H1 (cell line): ENCODE measurements at regions not wholly inside any gene's neighbourhood (a gene's known extent, or its start where the extent isn't known, plus 50 kb on each side); places are given as distances from the start of the nearest gene placed in this dataset.

Experiments used
- CTCF ChIA-PET: fragments of 300-600 bp; sonication (Branson Sonifier 250); formaldehyde crosslinking; loops from one replicate; lab custom pipeline; 2021; ENCODE audit not compliant: partially characterized antibody; lab: Charles Lee
- POLR2A ChIA-PET: fragments of 300-600 bp; sonication (Branson Sonifier 250); formaldehyde crosslinking; loops from one replicate; lab custom pipeline; 2021; ENCODE audit warnings: inconsistent platforms; ENCODE audit not compliant: partially characterized antibody; lab: Charles Lee
- DNase-seq, 2 experiments: peaks; one replicate each; pipeline versions ENCODE4 v3.0.0 to v3.0.0-alpha.2; 2010 to 2022; ENCODE audit warnings: low spot score in 2 of 2, low read depth in 1 of 2, mixed read lengths in 1 of 2
- FAIRE-seq: peaks from 2 replicates; lab custom pipeline; 2011; peaks lifted over from hg19 to GRCh38; lab: Jason Lieb, UNC
- H2AFZ ChIP-seq: 2 replicates; pipeline ENCODE4 v1.8.1; 2012; ENCODE audit warnings: low read length, inconsistent platforms
- H2AK5ac ChIP-seq: 2 replicates; pipeline ENCODE4 v1.6.1; 2013; ENCODE audit warnings: low read depth, low read length
- H2BK120ac ChIP-seq: replicated peaks from 2 replicates; pipeline ENCODE3; 2013; ENCODE audit warnings: low read depth, low read length, inconsistent platforms
- H2BK12ac ChIP-seq: 2 replicates; pipeline ENCODE4 v1.6.1; 2013; ENCODE audit warnings: low read depth, low read length
- H2BK15ac ChIP-seq: 2 replicates; pipeline ENCODE4 v1.6.1; 2013; ENCODE audit warnings: low read length
- H2BK20ac ChIP-seq: 2 replicates; pipeline ENCODE4 v1.6.1; 2013; ENCODE audit warnings: low read length
- H2BK5ac ChIP-seq: 2 replicates; pipeline ENCODE4 v1.6.1; 2013; ENCODE audit warnings: low read depth, low read length
- H3K14ac ChIP-seq: 2 replicates; pipeline ENCODE4 v1.6.1; 2013; ENCODE audit warnings: inconsistent platforms; ENCODE audit not compliant: insufficient read length
- H3K18ac ChIP-seq: 2 replicates; pipeline ENCODE4 v1.6.1; 2013; ENCODE audit warnings: low read length; ENCODE audit errors: extremely low read depth
- H3K23ac ChIP-seq: 2 replicates; pipeline ENCODE4 v1.6.1; 2013; ENCODE audit warnings: inconsistent platforms; ENCODE audit not compliant: insufficient read length
- H3K23me2 ChIP-seq: 2 replicates; pipeline ENCODE4 v1.6.1; 2013; ENCODE audit warnings: low read depth, low read length
- H3K27ac ChIP-seq: 2 replicates; pipeline ENCODE4 v1.6.1; 2011; ENCODE audit warnings: low read depth, low read length, inconsistent platforms
- H3K27me3 ChIP-seq, 4 experiments: replicated peaks in 1 of 4; 1 replicate in 1 of 4; 2 replicates in 3 of 4; pipeline versions ENCODE4 v1.6.1 to v1.8.1; 2011 to 2013; ENCODE audit warnings: low read length in 3 of 4, mild to moderate bottlenecking in 3 of 4, inconsistent platforms in 2 of 4, mixed read lengths in 2 of 4, moderate library complexity in 1 of 4; ENCODE audit not compliant: control insufficient read depth in 3 of 4, insufficient read depth in 3 of 4; ENCODE audit errors: extremely low read depth in 1 of 4
- H3K36me3 ChIP-seq, 4 experiments: 2 replicates each; pipeline versions ENCODE4 v1.6.1 to v1.8.1; 2011 to 2013; ENCODE audit warnings: mild to moderate bottlenecking in 4 of 4, low read length in 3 of 4, moderate library complexity in 2 of 4, control low read depth in 1 of 4, inconsistent platforms in 1 of 4; ENCODE audit not compliant: insufficient read depth in 4 of 4, control insufficient read depth in 2 of 4
- H3K4ac ChIP-seq: replicated peaks from 2 replicates; pipeline ENCODE3; 2013; ENCODE audit warnings: low read length, low read depth, mixed read lengths, inconsistent platforms; ENCODE audit not compliant: insufficient read length
- H3K4me1 ChIP-seq, 4 experiments: replicated peaks in 1 of 4; 1 replicate in 1 of 4; 2 replicates in 3 of 4; pipeline versions ENCODE4 v1.6.1 to v1.8.1; 2011 to 2013; ENCODE audit warnings: low read length in 3 of 4, inconsistent platforms in 2 of 4, mixed read lengths in 1 of 4; ENCODE audit not compliant: insufficient read depth in 4 of 4, control insufficient read depth in 3 of 4
- H3K4me2 ChIP-seq, 2 experiments: 2 replicates each; pipeline versions ENCODE4 v1.6.1 to v1.8.1; 2011 to 2013; ENCODE audit warnings: low read depth in 2 of 2, low read length in 2 of 2, control low read depth in 1 of 2, inconsistent platforms in 1 of 2, mild to moderate bottlenecking in 1 of 2; ENCODE audit not compliant: insufficient read depth in 1 of 2
- H3K4me3 ChIP-seq, 4 experiments: fragments of 200-600, 300-600 bp in 1 of 4; sonication (generic), shearing (Covaris generic), sonication (Bioruptor Twin) in 1 of 4; 2 replicates each; pipeline versions ENCODE4 v1.5.1 to v1.8.1; 2011 to 2016; ENCODE audit warnings: low read length in 4 of 4, low read depth in 3 of 4, control low read depth in 2 of 4, inconsistent platforms in 2 of 4, mild to moderate bottlenecking in 2 of 4, mixed read lengths in 1 of 4, moderate library complexity in 1 of 4; ENCODE audit not compliant: insufficient read depth in 2 of 4; ENCODE audit errors: extremely low read depth in 1 of 4
- H3K56ac ChIP-seq: replicated peaks from 2 replicates; pipeline ENCODE3; 2013; ENCODE audit warnings: low read depth, mild to moderate bottlenecking, mixed read lengths, low read length, inconsistent platforms; ENCODE audit not compliant: insufficient read length
- H3K79me1 ChIP-seq: 2 replicates; pipeline ENCODE4 v1.6.1; 2013; ENCODE audit warnings: low read depth, low read length, control low read depth
- H3K79me2 ChIP-seq, 2 experiments: 2 replicates each; pipeline versions ENCODE4 v1.6.1 to v1.8.1; 2012 to 2013; ENCODE audit warnings: low read length in 2 of 2, mild to moderate bottlenecking in 2 of 2, inconsistent platforms in 1 of 2; ENCODE audit not compliant: insufficient read depth in 2 of 2, control insufficient read depth in 1 of 2
- H3K9ac ChIP-seq, 4 experiments: replicated peaks in 1 of 4; 1 replicate in 1 of 4; 2 replicates in 3 of 4; pipeline versions ENCODE4 v1.6.1 to v1.8.1; 2011 to 2013; ENCODE audit warnings: low read depth in 3 of 4, low read length in 3 of 4, control low read depth in 2 of 4, mild to moderate bottlenecking in 2 of 4, moderate library complexity in 2 of 4, inconsistent platforms in 1 of 4; ENCODE audit errors: extremely low read depth in 1 of 4
- H3K9me3 ChIP-seq, 2 experiments: 2 replicates each; pipeline versions ENCODE4 v1.6.1 to v1.8.1; 2012 to 2013; ENCODE audit warnings: mild to moderate bottlenecking in 2 of 2, moderate library complexity in 2 of 2, control low read depth in 1 of 2, inconsistent platforms in 1 of 2, low read depth in 1 of 2, low read length in 1 of 2, mixed read lengths in 1 of 2; ENCODE audit not compliant: insufficient read depth in 2 of 2
- H4K20me1 ChIP-seq, 2 experiments: replicated peaks in 1 of 2; 2 replicates each; pipeline versions ENCODE3 to v1.8.1; 2011 to 2013; ENCODE audit warnings: inconsistent platforms in 2 of 2, low read length in 2 of 2, mild to moderate bottlenecking in 1 of 2; ENCODE audit not compliant: insufficient read depth in 2 of 2, control insufficient read depth in 1 of 2
- H4K5ac ChIP-seq: 2 replicates; pipeline ENCODE4 v1.6.1; 2013; ENCODE audit warnings: low read length, low read depth, mixed read lengths, inconsistent platforms; ENCODE audit not compliant: insufficient read length
- H4K8ac ChIP-seq: 2 replicates; pipeline ENCODE4 v1.8.0; 2013; ENCODE audit warnings: mild to moderate bottlenecking, moderate library complexity, low read length, inconsistent platforms; ENCODE audit not compliant: insufficient read depth; ENCODE audit errors: extremely low read depth
- H4K91ac ChIP-seq: replicated peaks from 2 replicates; pipeline ENCODE3; 2013; ENCODE audit warnings: low read length, mixed read lengths, inconsistent platforms; ENCODE audit not compliant: insufficient read length
- BACH1 ChIP-seq: IDR thresholded peaks from 2 replicates; pipeline ENCODE4 v1.6.1; 2012; ENCODE audit warnings: low read length, improper control_type of control experiment
- CHD1 ChIP-seq: IDR thresholded peaks from 2 replicates; pipeline ENCODE4 v1.6.1; 2012; ENCODE audit warnings: low read depth, low read length, improper control_type of control experiment
- EZH2 ChIP-seq: fragments of 200-600 bp; sonication (generic); IDR thresholded peaks from 2 replicates; pipeline ENCODE4 v1.7.1; 2012; ENCODE audit warnings: low read depth, mild to moderate bottlenecking, moderate library complexity, low read length, inconsistent platforms; ENCODE audit not compliant: severe bottlenecking
- POU5F1 ChIP-seq: IDR thresholded peaks from 2 replicates; pipeline ENCODE4 v1.6.1; 2011; ENCODE audit warnings: low read depth, mild to moderate bottlenecking, low read length, moderate library complexity
- RBBP5 ChIP-seq: IDR thresholded peaks from 2 replicates; pipeline ENCODE4 v1.7.1; 2012; ENCODE audit warnings: low read depth, mild to moderate bottlenecking, inconsistent platforms, low read length, moderate library complexity, borderline replicate concordance
- TAF1 ChIP-seq: IDR thresholded peaks from 2 replicates; pipeline ENCODE4 v1.6.1; 2011; ENCODE audit warnings: mild to moderate bottlenecking, low read depth, low read length
- YY1 ChIP-seq: IDR thresholded peaks from 2 replicates; pipeline ENCODE4 v1.6.1; 2011; ENCODE audit warnings: low read depth, mild to moderate bottlenecking, low read length
- WGBS, 2 experiments: shearing (Covaris generic) in 1 of 2; methylation state at CpG; one replicate each; pipeline versions ENCODE4 v1.1.6 to v1.1.7; 2013 to 2015; ENCODE audit warnings: low lambda C conversion rate in 2 of 2, mixed read lengths in 2 of 2, inconsistent platforms in 1 of 2, low coverage in 1 of 2, missing lambda C conversion rate in 1 of 2; ENCODE audit not compliant: insufficient replicate concordance in 2 of 2, insufficient coverage in 1 of 2, insufficient read length in 1 of 2; ENCODE audit errors: extremely low coverage in 1 of 2, missing lambda C conversion rate in 1 of 2; 5-methylcytosine and 5-hydroxymethylcytosine counted together
- TF ChIP-seq, protein P1 (sequence below): IDR thresholded peaks from 2 replicates; pipeline ENCODE4 v1.6.1; 2012; ENCODE audit warnings: inconsistent platforms
- TF ChIP-seq, protein P2 (sequence below): IDR thresholded peaks from 2 replicates; pipeline ENCODE4 v1.6.1; 2011; ENCODE audit warnings: low read length, improper control_type of control experiment

DNA sequence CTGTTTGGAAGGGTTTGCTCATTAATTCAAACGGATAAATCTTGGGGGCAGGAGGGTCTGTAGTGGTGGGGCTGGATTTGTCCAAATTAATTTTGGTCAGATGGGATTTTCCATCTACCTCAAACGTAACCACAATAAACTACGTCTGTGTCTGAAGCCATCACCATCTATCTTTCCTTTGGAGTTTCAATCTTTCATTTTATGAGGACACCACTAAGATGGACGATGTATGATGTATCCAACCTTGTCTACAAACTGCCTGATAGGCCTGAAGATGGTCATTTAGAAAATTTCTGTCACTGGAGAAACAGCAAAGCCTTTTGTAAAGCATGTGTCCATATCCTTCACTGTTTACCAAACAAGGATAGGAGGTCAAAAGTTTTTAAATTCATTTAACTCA lies 138.6 kb upstream of the MARCKS start:
- no peak overlapping the region for H2AK5ac ChIP-seq
- no peak overlapping the region for H3K18ac ChIP-seq
- no peak overlapping the region for H3K14ac ChIP-seq
- H3K27me3 ChIP-seq, result no peaks in the 10 kb centered on the region
- TF ChIP-seq RBBP5 (no peak), EZH2 (no peak), YY1 (no peak), TAF1 (no peak), CHD1 (no peak), BACH1 (no peak), POU5F1 (no peak)
- TF ChIP-seq, protein P1, sequence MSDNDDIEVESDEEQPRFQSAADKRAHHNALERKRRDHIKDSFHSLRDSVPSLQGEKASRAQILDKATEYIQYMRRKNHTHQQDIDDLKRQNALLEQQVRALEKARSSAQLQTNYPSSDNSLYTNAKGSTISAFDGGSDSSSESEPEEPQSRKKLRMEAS, result no peak
- TF ChIP-seq, protein P2, sequence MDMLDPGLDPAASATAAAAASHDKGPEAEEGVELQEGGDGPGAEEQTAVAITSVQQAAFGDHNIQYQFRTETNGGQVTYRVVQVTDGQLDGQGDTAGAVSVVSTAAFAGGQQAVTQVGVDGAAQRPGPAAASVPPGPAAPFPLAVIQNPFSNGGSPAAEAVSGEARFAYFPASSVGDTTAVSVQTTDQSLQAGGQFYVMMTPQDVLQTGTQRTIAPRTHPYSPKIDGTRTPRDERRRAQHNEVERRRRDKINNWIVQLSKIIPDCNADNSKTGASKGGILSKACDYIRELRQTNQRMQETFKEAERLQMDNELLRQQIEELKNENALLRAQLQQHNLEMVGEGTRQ, result no peak
- no peak overlapping the region for H4K5ac ChIP-seq
- H3K4me3 ChIP-seq, result no peak overlapping the region
- no peak overlapping the region for H3K9ac ChIP-seq
- H2BK12ac ChIP-seq, result no peak overlapping the region
- H2BK5ac ChIP-seq, result no peak overlapping the region
- POLR2A ChIA-PET, result no interaction called here
- no peak overlapping the region for H3K27ac ChIP-seq
- 90% methylated on average over 4 of the region's 4 CpGs; no CpG with 5 or more reads in 1 of the 2 experiments for WGBS, 2 experiments
- H3K23me2 ChIP-seq, result no peaks in the 10 kb centered on the region
- no peak overlapping the region for H2BK15ac ChIP-seq
- no peaks in the 10 kb centered on the region for H3K4me1 ChIP-seq
- H2BK120ac ChIP-seq, result no peak overlapping the region
- H3K36me3 ChIP-seq, result no peaks in the 10 kb centered on the region
- H3K79me1 ChIP-seq, result no peaks in the 10 kb centered on the region
- H3K4me2 ChIP-seq, result no peak overlapping the region
- H3K9me3 ChIP-seq, result no peaks in the 10 kb centered on the region
- H2AFZ ChIP-seq, result 0 out of 2 replicates have a peak overlapping the region, but pooled peaks have one; percentile 16
- no peak overlapping the region for H4K8ac ChIP-seq
- DNase-seq (no peak), FAIRE-seq (no peak)
- H3K56ac ChIP-seq, result no peak overlapping the region
- no peak overlapping the region for H2BK20ac ChIP-seq
- no peak overlapping the region for H3K23ac ChIP-seq
- H4K91ac ChIP-seq, result no peak overlapping the region
- CTCF ChIA-PET, result no interaction called here
- H3K4ac ChIP-seq, result no peak overlapping the region
- H4K20me1 ChIP-seq, result no peaks in the 10 kb centered on the region
- H3K79me2 ChIP-seq, result no peaks in the 10 kb centered on the region
